Neural cell (in vitro differentiated cells): ENCODE measurements at regions not wholly inside any gene's neighbourhood (a gene's known extent, or its start where the extent isn't known, plus 50 kb on each side); places are given as distances from the start of the nearest gene placed in this dataset.

Source experiments
- H2AFZ ChIP-seq: fragments of 200-600, 300-800 bp; sonication (generic), shearing (Covaris generic); 2 replicates; pipeline ENCODE4 v1.6.0; 2014; ENCODE audit warnings: low read depth, mild to moderate bottlenecking, antibody characterized with exemption, low read length, moderate library complexity
- H3F3A ChIP-seq: fragments of 200-600 bp; shearing (Covaris generic); 2 replicates; pipeline ENCODE4 v1.6.1; 2016; ENCODE audit warnings: mild to moderate bottlenecking, moderate library complexity, mixed read lengths, antibody characterized with exemption, low read length; ENCODE audit not compliant: insufficient read depth, poor library complexity, severe bottlenecking
- H3K27ac ChIP-seq: fragments of 200-600, 300-800 bp; sonication (generic), shearing (Covaris generic); 2 replicates; pipeline ENCODE4 v1.5.1; 2014; ENCODE audit warnings: mild to moderate bottlenecking, low read length, moderate library complexity
- H3K27me3 ChIP-seq: fragments of 300-800, 200-600 bp; sonication (generic), shearing (Covaris generic); 2 replicates; pipeline ENCODE4 v1.6.0; 2014; ENCODE audit warnings: mild to moderate bottlenecking, low read depth, low read length, moderate library complexity; ENCODE audit not compliant: insufficient read depth
- H3K36me3 ChIP-seq: fragments of 300-800, 200-600 bp; sonication (generic), shearing (Covaris generic); 2 replicates; pipeline ENCODE4 v1.5.1; 2014; ENCODE audit warnings: mild to moderate bottlenecking, antibody characterized with exemption, low read length, moderate library complexity; ENCODE audit not compliant: insufficient read depth
- H3K4me2 ChIP-seq: fragments of 300-800, 200-600 bp; sonication (generic), shearing (Covaris generic); 2 replicates; pipeline ENCODE4 v1.6.0; 2014; ENCODE audit warnings: mild to moderate bottlenecking, low read length
- H3K4me3 ChIP-seq: fragments of 300-800, 200-600 bp; sonication (generic), shearing (Covaris generic); 2 replicates; pipeline ENCODE4 v1.5.1; 2014; ENCODE audit warnings: mild to moderate bottlenecking, low read length, moderate library complexity
- H3K79me2 ChIP-seq: fragments of 200-600 bp; shearing (Covaris generic); replicated peaks from 2 replicates; pipeline ENCODE4 v1.6.0; 2014; ENCODE audit warnings: mild to moderate bottlenecking, low read length, moderate library complexity; ENCODE audit not compliant: insufficient read depth
- H3K9ac ChIP-seq: fragments of 300-800, 200-600 bp; sonication (generic), shearing (Covaris generic); 2 replicates; pipeline ENCODE4 v1.6.1; 2016; ENCODE audit warnings: mild to moderate bottlenecking, low read length, mixed read lengths
- H3K9me2 ChIP-seq: fragments of 200-600 bp; shearing (Covaris generic); 2 replicates; pipeline ENCODE4 v1.6.1; 2016; ENCODE audit warnings: mild to moderate bottlenecking, low read length, mixed read lengths; ENCODE audit not compliant: insufficient read depth
- H3K9me3 ChIP-seq: fragments of 200-600, 300-800 bp; sonication (generic), shearing (Covaris generic); 2 replicates; pipeline ENCODE4 v1.6.1; 2016; ENCODE audit warnings: mild to moderate bottlenecking, mixed run types, low read length, moderate library complexity, mixed read lengths
- H4K20me1 ChIP-seq: fragments of 200-600 bp; shearing (Covaris generic); 2 replicates; pipeline ENCODE4 v1.6.1; 2016; ENCODE audit warnings: mild to moderate bottlenecking, mixed run types; ENCODE audit not compliant: insufficient read depth
- EP300 ChIP-seq: fragments of 450-650 bp; conservative IDR thresholded peaks from 2 replicates; pipeline ENCODE4 v1.6.1; 2014; ENCODE audit warnings: antibody characterized with exemption, mild to moderate bottlenecking, moderate library complexity; ENCODE audit not compliant: poor library complexity, severe bottlenecking
- EZH2 ChIP-seq: fragments of 200-600, 300-800 bp; shearing (Covaris generic), sonication (generic); IDR thresholded peaks from 2 replicates; pipeline ENCODE4 v1.6.1; 2014; ENCODE audit warnings: antibody characterized with exemption, low read length, borderline replicate concordance, mild to moderate bottlenecking; ENCODE audit not compliant: insufficient read depth, poor library complexity, severe bottlenecking
- MXI1 ChIP-seq: fragments of 450-650 bp; conservative IDR thresholded peaks from 2 replicates; pipeline ENCODE4 v1.6.1; 2014; ENCODE audit warnings: antibody characterized with exemption, mild to moderate bottlenecking; ENCODE audit not compliant: poor library complexity, severe bottlenecking
- POLR2AphosphoS5 ChIP-seq: IDR thresholded peaks from 2 replicates; pipeline ENCODE4 v1.6.1; 2012
- RAD21 ChIP-seq: fragments of 450-650 bp; conservative IDR thresholded peaks from 2 replicates; pipeline ENCODE4 v1.6.1; 2014; ENCODE audit warnings: antibody characterized with exemption, mild to moderate bottlenecking, moderate library complexity
- SMC3 ChIP-seq: fragments of 450-650 bp; conservative IDR thresholded peaks from 2 replicates; pipeline ENCODE4 v1.6.1; 2014; ENCODE audit warnings: antibody characterized with exemption, mild to moderate bottlenecking, moderate library complexity; ENCODE audit not compliant: poor library complexity
- TAF1 ChIP-seq: IDR thresholded peaks from 2 replicates; pipeline ENCODE4 v1.6.1; 2012; ENCODE audit warnings: low read depth
- TF ChIP-seq, protein P1 (sequence below): fragments of 450-650 bp; IDR thresholded peaks from 2 replicates; pipeline ENCODE4 v1.5.1; 2014; ENCODE audit warnings: antibody characterized with exemption, mild to moderate bottlenecking, moderate library complexity; ENCODE audit not compliant: poor library complexity, severe bottlenecking
- TF ChIP-seq, protein P2 (sequence below): IDR thresholded peaks from 2 replicates; pipeline ENCODE4 v1.6.1; 2012; ENCODE audit warnings: borderline replicate concordance

DNA sequence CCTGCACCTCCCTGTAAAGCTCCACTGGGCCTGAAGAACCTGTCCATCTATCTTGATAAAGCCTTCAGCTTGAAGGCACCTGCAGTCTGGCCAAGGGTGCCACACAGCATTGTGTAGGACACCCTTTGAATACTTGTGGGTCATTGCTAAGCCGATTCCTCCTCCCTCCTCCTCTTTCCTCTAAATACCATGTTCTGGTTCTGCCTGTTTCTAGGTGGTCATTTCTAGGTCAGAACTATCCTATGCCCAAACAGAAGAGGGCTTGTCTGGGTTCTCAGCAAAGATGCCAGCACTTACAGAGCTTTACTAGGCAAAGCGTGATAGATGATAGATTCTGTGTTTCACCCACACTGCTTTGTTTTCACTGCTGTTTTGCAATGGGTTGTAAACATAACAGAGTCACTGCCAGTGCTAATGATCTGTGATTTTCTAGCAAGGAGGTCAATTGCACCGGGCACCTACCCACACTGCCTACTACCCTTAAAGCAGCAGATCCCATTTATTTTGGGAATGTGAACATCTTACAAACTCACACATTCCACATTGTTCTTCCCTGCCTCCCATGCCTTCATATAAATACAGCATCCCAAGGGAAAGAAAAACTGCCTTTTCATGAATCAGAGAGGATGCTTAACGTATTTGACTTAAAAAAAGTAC lies 279.1 kb upstream of the PITRM1 start:
- TF ChIP-seq MXI1 (no peak), SMC3 (no peak), POLR2AphosphoS5 (no peak), RAD21 (no peak), EP300 (no peak), EZH2 (no peak), TAF1 (no peak)
- TF ChIP-seq, protein P1, sequence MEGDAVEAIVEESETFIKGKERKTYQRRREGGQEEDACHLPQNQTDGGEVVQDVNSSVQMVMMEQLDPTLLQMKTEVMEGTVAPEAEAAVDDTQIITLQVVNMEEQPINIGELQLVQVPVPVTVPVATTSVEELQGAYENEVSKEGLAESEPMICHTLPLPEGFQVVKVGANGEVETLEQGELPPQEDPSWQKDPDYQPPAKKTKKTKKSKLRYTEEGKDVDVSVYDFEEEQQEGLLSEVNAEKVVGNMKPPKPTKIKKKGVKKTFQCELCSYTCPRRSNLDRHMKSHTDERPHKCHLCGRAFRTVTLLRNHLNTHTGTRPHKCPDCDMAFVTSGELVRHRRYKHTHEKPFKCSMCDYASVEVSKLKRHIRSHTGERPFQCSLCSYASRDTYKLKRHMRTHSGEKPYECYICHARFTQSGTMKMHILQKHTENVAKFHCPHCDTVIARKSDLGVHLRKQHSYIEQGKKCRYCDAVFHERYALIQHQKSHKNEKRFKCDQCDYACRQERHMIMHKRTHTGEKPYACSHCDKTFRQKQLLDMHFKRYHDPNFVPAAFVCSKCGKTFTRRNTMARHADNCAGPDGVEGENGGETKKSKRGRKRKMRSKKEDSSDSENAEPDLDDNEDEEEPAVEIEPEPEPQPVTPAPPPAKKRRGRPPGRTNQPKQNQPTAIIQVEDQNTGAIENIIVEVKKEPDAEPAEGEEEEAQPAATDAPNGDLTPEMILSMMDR, result no peak
- TF ChIP-seq, protein P2, sequence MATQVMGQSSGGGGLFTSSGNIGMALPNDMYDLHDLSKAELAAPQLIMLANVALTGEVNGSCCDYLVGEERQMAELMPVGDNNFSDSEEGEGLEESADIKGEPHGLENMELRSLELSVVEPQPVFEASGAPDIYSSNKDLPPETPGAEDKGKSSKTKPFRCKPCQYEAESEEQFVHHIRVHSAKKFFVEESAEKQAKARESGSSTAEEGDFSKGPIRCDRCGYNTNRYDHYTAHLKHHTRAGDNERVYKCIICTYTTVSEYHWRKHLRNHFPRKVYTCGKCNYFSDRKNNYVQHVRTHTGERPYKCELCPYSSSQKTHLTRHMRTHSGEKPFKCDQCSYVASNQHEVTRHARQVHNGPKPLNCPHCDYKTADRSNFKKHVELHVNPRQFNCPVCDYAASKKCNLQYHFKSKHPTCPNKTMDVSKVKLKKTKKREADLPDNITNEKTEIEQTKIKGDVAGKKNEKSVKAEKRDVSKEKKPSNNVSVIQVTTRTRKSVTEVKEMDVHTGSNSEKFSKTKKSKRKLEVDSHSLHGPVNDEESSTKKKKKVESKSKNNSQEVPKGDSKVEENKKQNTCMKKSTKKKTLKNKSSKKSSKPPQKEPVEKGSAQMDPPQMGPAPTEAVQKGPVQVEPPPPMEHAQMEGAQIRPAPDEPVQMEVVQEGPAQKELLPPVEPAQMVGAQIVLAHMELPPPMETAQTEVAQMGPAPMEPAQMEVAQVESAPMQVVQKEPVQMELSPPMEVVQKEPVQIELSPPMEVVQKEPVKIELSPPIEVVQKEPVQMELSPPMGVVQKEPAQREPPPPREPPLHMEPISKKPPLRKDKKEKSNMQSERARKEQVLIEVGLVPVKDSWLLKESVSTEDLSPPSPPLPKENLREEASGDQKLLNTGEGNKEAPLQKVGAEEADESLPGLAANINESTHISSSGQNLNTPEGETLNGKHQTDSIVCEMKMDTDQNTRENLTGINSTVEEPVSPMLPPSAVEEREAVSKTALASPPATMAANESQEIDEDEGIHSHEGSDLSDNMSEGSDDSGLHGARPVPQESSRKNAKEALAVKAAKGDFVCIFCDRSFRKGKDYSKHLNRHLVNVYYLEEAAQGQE, result no peak
- H3K27me3 ChIP-seq, result no peaks in the 10 kb centered on the region
- H3K9me3 ChIP-seq, result no peaks in the 10 kb centered on the region
- no peaks in the 10 kb centered on the region for H3K79me2 ChIP-seq
- no peak overlapping the region for H2AFZ ChIP-seq
- no peak overlapping the region for H3K4me2 ChIP-seq
- H3F3A ChIP-seq, result no peaks in the 10 kb centered on the region
- no peak overlapping the region for H3K9ac ChIP-seq
- H3K4me3 ChIP-seq, result no peak overlapping the region
- no peaks in the 10 kb centered on the region for H3K36me3 ChIP-seq
- H3K27ac ChIP-seq, result no peak overlapping the region
- H3K9me2 ChIP-seq, result no peaks in the 10 kb centered on the region
- H4K20me1 ChIP-seq, result no peaks in the 10 kb centered on the region

DNA sequence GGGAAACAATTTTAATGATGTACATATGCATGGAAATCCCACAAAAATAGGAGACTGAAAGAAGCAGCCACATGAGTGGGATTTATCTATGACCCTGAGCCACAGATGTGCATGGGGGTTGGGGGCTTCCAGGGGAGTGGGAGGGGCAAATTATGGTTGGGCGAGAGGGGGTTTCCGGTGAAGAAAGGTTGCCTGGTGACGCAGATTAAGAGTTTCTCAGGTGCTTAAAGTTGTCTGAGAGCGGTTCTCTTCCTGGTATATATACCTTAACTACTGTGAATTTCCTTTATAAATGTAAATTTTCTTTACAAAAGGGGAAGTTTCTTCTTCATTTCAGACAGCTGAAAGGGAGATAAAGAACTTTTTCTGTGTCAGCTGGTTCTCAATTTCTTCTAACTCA lies 273.6 kb upstream of the PITRM1 start:
- H3K9me2 ChIP-seq, result no peaks in the 10 kb centered on the region
- H2AFZ ChIP-seq, result no peak overlapping the region
- TF ChIP-seq POLR2AphosphoS5, result no peak
- no peak for TF ChIP-seq EP300
- TF ChIP-seq SMC3, result no peak
- H4K20me1 ChIP-seq, result no peaks in the 10 kb centered on the region
- H3K27ac ChIP-seq, result no peak overlapping the region
- H3K79me2 ChIP-seq, result no peaks in the 10 kb centered on the region
- H3K9ac ChIP-seq, result no peak overlapping the region
- H3K36me3 ChIP-seq, result no peaks in the 10 kb centered on the region
- no peaks in the 10 kb centered on the region for H3K27me3 ChIP-seq
- H3K4me3 ChIP-seq, result no peak overlapping the region
- no peak overlapping the region for H3K4me2 ChIP-seq
- H3K9me3 ChIP-seq, result no peaks in the 10 kb centered on the region
- H3F3A ChIP-seq, result no peaks in the 10 kb centered on the region
